GM18909 (cell line): ENCODE measurements at regions not wholly inside any gene's neighbourhood (a gene's known extent, or its start where the extent isn't known, plus 50 kb on each side); places are given as distances from the start of the nearest gene placed in this dataset.
A peak's percentile ranks its signal among the peaks of the same experiment; 100 is the strongest.

Source experiments
- ATAC-seq: cut with Tn5 transposase; IDR thresholded peaks from one replicate; pipeline ENCODE4 v1.9.1; 2021; ENCODE audit warnings: mild to moderate bottlenecking; ENCODE audit not compliant: unreplicated experiment, poor library complexity

DNA sequence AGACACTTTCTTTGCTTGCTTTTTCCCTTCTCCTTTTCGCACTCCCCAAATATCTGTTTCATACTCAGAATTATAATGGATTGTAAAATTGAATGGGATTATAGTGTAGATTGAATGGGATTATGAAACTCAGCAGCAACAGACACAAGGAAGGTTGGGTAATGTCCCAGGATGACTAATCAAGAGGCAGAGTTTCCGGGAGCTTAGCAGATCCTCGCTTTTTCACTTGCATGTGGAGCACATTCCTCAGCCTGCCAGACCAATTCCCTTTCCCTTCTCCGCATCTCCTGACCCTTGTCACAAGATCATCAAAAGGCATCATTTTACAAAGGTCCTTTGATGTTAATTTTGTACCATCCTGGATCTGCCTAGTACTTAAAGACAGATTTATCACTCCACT, 55.1 kb upstream of the SLC1A1 start:
- no peak for ATAC-seq

DNA sequence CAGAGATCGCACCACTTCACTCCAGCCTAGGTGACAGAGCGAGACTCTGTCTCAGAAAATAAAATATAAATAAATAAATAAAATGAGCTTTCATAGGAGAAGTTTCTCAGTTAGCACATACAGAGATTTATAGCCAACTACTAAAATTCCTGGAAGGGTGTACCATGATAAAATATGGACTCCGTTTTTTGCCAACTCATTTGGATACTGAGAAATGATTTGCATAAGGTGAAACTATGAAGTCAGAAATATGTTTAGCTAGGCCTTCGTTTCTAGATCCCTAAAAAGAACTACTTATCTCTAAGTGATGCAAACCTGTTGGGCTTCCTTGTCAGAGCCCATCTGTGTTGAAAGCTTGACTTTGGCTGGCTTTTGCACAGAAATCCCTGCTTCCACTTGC, 56.9 kb upstream of the SLC1A1 start:
- no peak for ATAC-seq

DNA sequence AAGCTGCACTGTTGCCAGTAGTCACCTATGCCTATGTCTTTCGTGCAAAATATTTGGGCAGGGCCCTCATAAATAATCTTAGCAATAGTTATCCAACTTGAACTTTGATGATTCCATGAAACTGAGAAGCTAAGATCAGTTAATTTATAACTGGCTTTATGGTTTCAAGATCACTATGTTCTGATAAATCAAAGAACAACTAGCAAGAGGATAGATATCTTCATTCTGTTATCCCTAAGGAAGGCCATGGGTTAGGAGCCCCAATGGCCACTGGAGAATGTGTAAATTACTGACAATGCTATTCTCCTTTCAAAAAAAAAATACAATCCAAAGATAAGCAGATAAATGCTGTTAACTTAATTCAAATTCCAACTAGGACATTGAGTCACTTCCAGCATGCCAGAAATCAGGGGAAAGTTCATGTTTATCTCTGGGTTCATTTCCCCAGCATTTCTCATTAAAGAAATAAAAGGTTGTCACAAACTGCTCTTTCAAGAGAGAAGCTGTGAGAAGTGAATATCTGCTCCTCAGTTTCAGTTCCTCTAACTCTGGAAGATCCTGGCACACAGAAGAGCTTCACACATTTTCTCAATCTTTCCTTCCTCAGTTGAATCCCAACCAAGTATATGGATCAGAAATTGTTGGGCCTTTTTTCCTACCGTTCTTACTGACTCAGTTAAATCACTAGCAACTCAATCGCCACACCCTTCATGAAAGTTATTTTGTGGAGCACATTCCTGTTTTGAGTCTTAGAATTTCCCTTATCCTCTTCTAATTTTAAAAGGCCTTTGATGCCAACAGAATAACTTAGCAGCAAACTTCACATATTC, 59.6 kb upstream of the SLC1A1 start:
- no peak for ATAC-seq

DNA sequence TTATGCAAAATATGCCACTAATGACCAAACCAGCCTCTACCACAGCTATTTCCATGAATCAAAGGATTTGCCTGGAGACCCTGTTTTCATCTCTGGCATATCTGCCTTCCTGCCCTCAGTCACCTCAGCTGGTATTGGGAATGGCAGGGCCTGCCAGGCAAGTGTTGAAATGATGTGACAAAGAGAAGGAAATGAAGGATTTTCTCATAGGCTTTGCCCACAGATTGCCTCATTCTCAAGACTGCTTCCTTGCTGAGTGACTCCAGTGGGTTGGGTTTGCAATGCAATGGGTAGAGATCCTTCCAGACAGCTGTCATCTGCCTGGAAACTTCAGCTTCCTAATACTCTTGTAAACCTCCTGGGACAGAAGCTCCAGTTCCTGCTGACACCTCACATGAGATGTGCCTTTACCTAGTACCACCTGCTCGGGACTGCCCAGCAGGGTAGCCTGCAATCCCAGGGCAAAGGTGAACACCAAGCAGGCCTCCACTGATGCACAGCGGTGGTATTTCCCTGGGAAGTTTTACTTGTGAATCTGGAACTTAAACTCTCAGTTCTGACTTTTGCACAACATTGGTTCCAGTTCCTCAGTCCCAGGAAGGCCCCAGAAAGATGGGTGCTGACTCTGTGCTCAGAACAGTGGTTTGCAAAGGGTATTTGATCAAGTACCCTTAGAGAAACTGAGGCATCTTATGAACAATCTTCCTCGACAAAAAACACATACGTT, 64.8 kb upstream of the SLC1A1 start:
- ATAC-seq = no peak

DNA sequence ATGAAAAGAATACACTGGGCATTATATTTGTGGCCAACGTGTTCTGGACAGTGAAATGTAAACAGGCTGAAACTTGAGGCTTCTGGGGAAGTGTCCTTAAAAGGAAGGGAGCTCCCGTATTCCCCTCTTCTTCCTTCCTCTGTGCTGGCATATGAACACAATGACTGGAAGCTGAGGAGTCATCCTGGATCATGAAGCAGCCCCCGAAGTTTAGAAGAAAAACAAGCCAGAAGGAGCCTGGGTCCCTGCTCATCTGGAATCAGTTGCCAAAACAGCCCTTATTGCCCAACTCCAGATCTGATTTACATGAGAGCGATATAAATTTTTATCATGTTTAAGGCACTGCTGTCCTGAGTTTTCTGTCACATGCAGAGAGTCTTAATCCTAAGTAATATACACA, 65.4 kb upstream of the SLC1A1 start:
- ATAC-seq = no peak

DNA sequence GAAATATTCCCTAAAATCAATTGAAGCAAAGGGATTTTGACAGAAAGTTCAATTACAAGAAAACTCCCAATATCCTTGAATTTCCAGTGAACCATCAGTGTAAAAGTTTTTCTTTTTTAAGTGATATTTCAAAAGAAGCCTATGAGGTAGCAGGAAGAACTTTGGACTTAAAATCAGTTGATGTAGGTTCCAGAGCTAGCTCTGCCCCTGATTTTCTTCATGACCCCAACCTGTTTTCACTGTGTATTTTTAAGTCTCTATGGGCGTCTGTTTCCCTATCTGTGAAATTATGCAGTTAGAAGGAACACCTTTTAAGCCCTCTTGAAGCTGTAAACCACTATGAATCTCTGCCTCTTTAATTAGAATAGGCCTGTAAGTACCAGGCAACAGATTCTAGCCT, 66.2 kb upstream of the SLC1A1 start:
- no peak for ATAC-seq

DNA sequence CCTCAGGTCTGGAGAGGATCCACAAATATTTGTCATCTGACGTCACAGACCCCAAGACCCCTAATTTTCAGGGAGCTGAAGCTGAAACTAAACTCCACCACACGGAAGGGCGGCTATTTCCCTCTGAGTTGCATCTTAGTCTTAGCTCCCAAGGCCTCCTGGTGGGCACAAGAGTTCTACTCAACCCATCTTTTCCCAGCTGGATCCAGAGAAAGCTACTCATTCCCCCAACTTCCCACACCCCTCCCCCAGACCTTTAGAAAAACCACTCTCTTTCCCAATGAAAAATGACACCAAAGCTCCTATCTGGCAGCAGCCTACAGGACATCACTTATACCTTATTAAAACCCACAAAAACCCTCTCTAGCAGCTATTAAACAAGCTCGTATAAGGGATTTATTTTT, 67.1 kb upstream of the SLC1A1 start:
- ATAC-seq = no peak

DNA sequence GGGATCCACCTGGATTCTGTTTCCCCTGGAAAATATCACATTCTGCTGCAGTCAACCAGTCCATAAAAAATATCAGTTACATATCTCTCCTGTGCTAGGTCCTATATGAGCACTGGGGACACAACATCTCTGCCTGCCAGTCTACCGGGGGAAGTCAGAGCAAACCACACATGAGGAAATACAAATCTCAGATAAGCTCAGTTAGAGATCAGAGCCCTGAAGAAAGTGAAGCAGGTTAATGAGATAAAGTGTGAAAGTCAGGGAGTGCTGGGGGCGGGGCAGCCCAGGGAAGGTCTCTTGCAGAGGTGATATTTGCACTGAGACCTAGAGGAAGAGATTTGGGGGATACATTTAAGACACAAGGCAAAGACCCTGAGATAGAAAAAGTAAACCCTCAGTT, 67.8 kb upstream of the SLC1A1 start:
- ATAC-seq = peak; percentile 85

DNA sequence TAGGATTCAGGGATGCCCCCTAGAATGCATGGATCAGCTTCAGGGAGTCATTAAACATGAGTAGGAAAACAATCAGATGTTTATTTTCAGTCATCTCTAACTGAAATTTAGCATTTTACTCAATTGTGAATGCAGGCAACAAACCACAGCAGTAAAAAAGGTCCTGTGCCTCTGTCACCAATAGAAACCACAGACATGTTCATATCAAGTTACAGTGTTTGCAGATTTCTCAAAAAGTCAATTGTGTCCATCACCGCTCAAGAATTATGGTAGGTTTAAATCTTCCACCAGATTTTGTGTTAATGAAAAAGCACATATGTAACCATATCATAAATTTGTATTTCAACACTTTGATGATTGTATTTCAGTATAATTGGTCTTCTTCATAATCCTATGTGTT, 68.4 kb upstream of the SLC1A1 start:
- ATAC-seq = no peak

DNA sequence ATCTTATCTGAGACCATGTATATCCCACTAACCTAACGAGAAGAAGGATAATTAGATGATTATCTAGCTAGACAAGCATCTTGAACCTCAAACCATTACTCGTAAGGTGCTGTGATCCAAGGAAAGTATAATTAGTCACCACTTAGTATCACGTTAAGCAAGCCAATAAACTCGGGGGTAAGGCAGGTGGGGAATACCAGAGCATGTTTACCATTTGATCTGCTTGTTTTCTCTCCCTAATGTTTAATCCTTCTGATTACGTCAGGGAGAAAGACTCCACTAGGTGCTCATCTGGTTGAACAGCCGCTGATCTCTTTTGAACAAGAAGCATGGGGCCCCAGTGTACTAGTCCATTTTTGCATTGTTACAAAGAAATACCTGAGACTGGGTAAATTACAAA, 69.9 kb upstream of the SLC1A1 start:
- ATAC-seq = no peak

DNA sequence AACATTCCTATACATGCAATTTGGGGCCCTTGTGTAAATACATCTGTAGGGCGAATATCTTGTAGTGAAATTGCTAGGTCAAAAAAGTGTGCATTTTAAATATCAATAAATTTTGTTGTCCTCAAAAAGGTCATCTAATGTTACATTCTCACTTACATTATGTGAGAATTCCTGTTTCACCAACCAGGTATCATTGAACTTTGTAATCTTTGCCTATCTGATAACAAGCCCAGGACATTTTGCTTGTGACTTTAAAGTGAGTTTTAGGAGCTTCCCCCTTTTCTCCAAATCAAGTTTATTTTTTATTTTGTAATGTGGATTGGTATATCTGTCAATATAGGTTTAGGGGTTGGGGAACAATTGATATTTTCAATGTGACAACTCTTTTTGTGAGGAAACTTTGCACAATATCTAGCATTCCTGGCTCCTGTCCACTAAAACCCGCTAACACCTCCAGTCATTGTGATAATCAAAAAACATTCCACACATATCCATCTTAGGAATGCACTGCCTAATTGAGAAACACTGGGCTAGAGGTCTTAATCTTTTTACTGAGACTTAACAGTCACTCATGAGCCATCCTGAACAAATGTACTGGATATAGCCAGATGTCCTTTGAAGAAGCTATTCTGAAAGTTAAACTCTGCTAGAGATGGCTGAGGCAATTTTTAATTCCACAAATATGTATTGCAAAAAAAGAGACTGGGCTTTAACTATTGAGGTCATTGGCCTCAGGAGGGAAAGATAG, 72.5 kb upstream of the SLC1A1 start:
- no peak for ATAC-seq

DNA sequence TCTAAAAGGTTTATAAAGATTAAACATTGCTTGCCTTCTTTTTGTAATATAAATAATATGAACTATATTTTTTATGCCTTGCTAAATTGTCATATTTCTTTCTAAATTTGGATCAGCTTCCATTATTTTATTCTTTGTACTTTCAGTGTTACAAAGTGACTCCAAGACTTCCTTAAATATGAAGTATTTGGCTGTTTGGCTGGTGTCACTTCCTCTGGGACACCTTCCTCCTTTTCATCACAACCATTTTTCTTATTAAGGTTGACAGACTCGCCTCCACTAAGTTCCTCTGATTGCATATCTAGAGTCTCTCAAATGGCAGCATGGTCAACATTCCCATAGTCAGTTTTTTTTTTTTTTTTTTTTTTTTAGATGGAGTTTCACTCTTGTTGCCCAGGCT, 73.8 kb upstream of the SLC1A1 start:
- ATAC-seq = no peak

DNA sequence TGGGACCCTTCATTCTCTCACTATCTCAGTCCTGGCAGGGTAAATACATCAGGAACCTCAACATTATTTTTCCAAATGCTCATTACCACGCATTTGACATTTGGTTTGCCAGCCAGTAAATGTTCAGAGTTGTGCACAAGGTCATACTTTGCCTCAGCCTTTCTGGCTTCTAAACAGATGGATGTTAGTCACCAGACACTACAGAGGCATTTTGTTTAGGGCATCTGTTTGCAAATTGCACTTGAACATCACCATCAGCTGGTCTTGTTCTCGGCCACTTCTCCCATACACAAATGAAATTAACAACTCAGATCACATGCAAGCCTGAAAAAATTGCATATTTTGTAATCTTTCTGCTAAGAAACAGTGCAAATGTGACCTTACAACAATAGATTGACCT, 75.0 kb upstream of the SLC1A1 start:
- ATAC-seq = no peak

DNA sequence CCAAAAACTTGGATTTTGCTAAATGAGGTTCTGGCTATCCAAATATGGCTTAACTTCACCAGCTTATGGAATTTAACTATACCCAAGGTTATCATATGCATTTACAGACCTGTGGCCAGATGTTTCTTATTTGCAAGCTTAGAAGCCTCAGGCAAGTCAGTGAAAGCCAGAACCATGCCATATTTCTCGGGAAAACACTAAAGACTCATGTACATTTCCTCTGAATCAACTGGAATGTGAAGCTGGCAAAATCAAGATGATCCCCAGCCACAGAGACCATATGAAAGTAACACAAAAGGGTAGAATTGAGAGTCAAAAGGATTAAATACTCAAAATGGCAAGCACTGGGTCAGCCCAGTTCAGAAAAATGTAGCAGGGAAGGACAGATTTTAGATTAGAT, 76.4 kb upstream of the SLC1A1 start:
- no peak for ATAC-seq

DNA sequence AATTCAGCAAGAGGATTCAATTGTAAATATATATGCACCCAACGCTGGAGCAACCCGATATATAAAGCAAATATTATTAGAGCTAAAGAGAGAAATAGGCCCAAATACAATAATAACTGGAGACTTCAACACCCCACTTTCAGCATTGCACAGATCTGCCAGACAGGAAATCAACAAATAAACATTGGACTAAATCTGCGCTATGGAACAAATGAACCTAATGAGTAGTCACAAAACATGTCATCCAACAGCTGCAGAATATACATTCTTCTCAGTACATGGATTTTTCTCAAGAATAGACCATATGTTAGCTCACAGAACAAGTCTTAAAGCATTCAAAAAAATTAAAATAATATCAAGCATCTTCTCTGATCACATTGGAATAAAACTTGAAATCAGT, 86.1 kb upstream of the SLC1A1 start:
- no peak for ATAC-seq

DNA sequence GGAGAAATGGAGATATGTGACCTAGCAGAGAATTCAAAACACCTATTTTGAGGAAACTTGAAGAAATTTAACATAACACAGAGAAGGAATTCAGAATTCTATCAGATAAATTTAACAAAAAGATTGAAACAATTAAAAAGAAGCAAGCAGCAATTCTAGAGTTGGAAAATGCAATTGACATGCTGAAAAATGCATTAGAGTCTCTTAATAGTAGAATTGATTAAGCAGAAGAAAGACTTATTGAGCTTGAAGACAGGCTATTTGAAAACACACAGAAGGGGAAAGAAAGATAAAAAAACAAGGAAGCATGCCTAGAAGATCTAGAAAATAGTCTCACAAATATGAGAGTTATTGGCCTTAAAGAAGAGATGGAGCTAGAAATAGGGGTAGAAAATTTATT, 87.8 kb upstream of the SLC1A1 start:
- ATAC-seq = no peak

DNA sequence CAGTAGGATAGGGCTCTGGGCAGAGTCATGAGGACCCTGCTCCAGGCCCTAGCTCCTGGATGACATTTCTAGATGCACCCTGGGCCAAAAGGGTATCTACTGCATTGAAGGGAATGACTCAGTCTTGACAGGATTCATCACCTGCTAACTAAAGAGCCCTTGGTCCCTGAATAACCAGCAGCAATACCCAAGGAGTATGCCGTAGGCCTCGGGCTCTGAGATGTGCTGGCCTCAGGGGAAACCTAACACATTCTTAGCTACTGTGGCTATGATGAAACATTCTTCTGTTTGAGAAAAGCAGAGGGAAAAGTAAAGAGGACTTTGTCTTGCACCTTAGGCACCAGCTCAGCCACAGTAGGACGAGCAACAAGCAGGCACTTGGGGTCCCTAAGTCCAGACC, 89.5 kb upstream of the SLC1A1 start:
- no peak for ATAC-seq

DNA sequence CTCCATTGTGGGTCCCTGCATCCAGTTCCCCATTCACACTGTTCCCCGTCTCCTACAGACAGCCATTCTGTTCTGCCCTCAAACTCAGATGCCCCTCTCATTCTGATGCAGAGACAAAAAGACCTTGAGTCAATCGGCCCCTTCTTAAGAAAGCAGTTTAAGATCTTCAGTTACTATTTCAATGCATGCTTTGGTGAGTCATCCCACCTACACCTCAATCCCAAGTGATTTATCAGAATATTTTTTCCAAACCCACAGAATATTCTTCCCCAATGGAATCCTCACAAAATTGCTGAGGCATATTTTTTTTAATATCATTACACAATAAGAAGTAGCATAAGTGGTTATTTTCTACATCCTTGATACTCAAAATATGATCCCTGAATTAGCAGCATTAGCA, 92.4 kb upstream of the SLC1A1 start:
- ATAC-seq = no peak

DNA sequence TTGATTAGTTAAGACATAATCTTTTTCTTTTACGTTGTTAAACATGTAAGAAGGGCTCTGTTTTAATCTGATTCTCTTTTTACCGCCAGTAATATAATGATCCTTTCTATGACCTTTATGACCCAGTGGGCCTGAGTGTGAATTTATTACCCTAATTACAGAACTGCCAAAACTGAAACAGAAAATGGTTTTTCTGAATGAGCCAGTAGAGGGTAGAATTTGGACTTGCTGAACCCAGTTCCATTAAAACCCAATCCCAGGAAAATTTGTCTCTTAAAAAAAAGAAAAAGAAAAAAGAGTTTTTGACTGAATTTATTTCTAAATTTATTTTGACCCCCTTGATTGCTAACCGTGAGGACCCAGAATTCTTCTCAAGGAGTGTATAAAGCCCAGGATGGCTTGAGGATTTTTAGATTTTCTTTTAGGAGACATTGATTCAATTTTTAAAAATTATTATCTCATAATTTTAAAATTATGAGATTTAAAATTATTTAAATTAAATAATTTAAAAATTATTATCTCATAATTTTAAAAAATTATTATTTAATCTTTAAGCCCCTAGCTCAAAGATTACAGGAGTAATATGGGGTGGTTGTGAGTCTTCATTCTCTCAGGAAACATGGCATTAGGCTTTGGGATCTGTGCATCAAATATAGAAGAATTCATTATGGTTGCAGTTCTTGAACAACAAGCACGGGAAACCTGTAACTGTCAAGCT, 94.1 kb upstream of the GLIS3 start:
- ATAC-seq = no peak

DNA sequence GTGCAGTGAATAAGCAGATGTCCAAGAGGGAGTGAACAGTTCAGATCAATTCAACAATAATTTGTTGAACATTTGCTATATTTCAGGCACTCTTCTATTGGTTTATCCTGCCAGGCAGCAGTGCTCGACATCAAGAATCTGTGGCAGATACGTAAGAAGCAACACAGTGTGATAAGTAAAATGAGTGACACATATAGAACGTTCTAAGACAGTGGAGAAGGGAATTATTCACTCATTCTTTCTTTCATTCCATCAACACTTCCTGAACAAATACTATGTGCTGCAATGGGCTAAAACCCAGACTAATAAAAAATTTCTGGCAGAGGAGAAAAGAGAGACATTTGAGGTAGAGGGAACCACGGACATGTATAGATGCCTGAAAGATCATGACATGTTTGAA, 89.9 kb upstream of the GLIS3 start:
- no peak for ATAC-seq

DNA sequence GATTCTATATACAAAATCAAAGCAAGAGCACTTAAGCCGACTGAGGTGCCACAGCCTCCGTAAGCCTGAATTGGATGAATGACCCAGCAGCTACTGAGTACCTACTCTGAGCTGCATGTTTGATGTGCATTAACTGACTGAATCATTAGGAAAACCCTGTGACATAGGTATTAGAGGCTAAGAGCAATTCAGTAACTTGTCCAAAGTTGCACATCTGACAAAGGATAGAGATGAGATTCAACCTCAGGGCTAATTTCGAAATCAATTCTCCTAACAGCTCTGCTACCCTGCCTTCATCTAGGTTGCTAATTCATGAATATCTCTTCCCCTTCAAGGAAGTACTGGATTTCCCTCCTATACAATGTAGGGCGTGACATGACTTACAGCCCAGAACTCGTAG, 89.1 kb upstream of the GLIS3 start:
- no peak for ATAC-seq
